Prostate gland (tissue), 2 donors: ENCODE measurements at regions not wholly inside any gene's neighbourhood (a gene's known extent, or its start where the extent isn't known, plus 50 kb on each side); places are given as distances from the start of the nearest gene placed in this dataset.

Experiments used
- CTCF ChIP-seq, 4 experiments: fragments of 200-600 bp in 2 of 4; fragments of 450-650 bp in 2 of 4; sonication (generic) in 2 of 4; IDR thresholded peaks; 1 replicate in 3 of 4; 2 replicates in 1 of 4; pipeline ENCODE4 v1.5.1; 2016 to 2019; ENCODE audit warnings: antibody characterized with exemption in 4 of 4, mild to moderate bottlenecking in 2 of 4, moderate library complexity in 2 of 4
- POLR2A ChIP-seq: fragments of 450-650 bp; IDR thresholded peaks from one replicate; pipeline ENCODE4 v1.6.1; 2016; ENCODE audit warnings: antibody characterized with exemption, mild to moderate bottlenecking

- TF ChIP-seq POLR2A (no peak), CTCF (IDR thresholded peaks at IDR 0.05) (no peak)
These were observed 113.8 kb upstream of the P2RY1 start for GRCh38 chr3:152720951-152721718.
